UCSD-AML1 (cell line): ENCODE measurements at regions not wholly inside any gene's neighbourhood (a gene's known extent, or its start where the extent isn't known, plus 50 kb on each side); places are given as distances from the start of the nearest gene placed in this dataset.

Source experiments
- DNase-seq: peaks from one replicate; lab custom pipeline; 2025; ENCODE audit not compliant: unreplicated experiment; lab: John Stamatoyannopoulos, UW

- no peak for DNase-seq
These were observed 57.3 kb downstream of the MAF start for GRCh38 chr16:79543219-79543618.

- DNase-seq: no peak
These were observed 58.2 kb downstream of the MAF start for GRCh38 chr16:79542237-79542774.

DNA sequence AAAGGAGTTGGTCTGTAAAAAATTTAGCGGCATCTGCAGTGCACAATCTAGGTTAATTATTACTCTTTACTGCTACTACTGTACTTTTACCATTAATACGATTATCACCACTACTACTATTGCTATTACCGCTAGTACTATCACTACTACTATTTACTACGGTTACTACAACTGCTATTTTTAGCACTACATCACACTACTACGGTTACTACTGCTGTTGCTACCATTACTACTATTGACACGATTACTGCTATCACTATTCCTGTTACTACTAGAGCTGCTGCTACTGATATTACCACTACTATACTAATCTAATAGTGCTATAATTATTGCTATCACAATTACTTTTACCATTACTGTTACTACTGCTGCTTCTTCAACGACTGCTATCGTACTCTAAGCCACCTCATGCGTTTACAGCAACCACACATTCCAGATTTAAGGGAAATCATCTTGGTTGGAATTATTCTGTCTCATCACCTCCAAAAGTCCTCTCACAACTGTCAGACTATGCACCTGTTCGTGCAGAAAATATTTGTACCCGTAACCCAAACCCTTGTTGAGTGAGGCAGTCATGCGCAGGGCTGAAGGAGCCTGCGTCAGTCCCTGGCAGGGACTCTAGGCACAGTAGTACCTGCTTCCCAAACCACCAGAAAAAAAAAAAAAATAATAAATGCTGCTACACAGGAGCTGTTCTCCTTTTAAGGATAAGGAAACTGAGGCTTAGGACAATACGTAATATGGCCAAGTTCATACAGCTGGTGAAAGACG, 59.5 kb downstream of the MAF start:
- no peak for DNase-seq

- DNase-seq: no peak
These were observed 63.0 kb downstream of the MAF start for GRCh38 chr16:79537584-79537983.

DNA sequence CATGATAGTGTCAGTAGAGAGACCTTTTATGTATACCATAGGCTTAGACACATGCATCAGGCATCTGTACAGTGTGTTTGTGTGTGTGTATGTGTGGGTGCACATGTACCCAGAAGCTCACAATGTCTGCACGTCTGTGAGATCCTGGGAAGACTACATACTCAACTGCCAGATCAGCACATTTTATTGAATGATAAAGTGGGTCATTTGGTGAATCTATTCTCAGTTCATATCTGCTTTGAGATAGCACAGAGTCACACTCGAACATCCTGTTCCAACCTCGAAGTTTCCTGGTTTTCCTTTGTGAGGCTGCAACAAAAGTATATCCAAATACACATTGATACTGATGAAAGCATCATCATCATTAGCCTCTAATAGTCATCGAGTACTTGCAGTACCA, 63.6 kb downstream of the MAF start:
- no peak for DNase-seq

DNA sequence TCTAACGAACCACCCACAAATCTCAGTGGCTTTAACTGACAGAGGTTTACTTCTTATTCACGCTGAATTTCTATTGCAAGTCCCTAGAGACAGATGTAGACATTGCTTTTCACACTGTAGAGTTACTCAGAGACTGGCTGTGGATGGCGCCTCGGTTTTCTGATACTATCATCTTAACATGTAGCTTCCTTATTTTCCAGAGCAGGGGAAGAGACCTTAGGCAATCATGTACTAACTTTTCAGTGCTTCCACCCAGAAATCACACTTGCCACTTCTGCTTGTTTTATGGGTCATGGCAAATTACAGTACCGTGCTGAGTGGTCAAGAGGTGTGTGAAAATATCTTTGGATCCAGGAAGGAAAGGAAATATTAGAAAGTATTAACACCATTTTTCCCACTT, 65.4 kb downstream of the MAF start:
- no peak for DNase-seq

GRCh38 chr16:79534143-79534542, 66.4 kb downstream of the MAF start:
- DNase-seq: no peak

GRCh38 chr16:79533292-79533691, 67.2 kb downstream of the MAF start:
- DNase-seq: no peak

DNA sequence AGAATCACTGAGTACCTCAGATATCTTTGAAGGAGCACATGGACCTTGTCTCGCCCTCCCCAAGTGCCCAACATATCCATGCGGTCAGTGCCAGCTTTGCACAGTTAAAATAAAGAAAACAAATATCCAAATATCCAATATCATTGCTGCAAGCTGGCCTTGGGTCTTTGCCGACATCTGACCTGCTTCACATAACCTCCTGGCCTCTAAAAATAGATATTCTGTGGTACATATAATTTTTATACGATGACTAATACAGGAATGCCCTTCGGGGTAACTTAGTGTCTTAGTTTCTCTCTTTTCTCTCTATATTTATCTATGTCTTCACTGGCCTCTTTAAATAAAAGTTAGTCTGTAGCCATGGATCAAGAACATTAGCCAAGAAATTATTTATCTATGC, 67.8 kb downstream of the MAF start:
- no peak for DNase-seq

- DNase-seq: no peak
These were observed 68.3 kb downstream of the MAF start for GRCh38 chr16:79532273-79532672.

GRCh38 chr16:79528338-79528737, 72.2 kb downstream of the MAF start:
- DNase-seq: no peak

- no peak for DNase-seq
These were observed 76.6 kb downstream of the MAF start for GRCh38 chr16:79523971-79524370.

GRCh38 chr16:79519448-79519847, 81.1 kb downstream of the MAF start:
- peak; percentile 55 for DNase-seq

GRCh38 chr16:79517156-79517555, 83.4 kb downstream of the MAF start:
- no peak for DNase-seq

- no peak for DNase-seq
These were observed 89.7 kb downstream of the MAF start for GRCh38 chr16:79510879-79511278.

- no peak for DNase-seq
These were observed 90.6 kb downstream of the MAF start for GRCh38 chr16:79509906-79510305.

DNA sequence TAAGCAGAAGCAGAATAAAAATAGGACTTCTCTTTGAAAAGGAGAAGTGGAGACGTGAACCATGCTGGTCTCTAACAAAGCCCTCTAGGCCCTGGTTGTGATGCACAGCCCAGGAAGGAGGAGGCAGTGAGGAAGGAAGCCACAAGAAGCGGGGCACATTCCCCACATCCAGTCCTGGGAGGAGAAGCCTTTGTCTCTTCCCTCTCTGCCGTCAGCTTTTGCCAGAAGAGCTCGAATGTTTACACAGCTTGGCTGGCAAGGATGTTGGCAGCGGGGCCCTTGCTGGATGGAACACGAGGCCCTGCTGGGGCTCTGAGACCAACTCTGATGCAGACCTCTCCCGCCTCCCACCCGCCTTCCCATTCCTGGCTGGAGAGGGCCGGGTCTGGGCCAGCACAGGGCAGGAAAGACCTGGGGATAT, 91.3 kb downstream of the MAF start:
- DNase-seq: peak; percentile 30

- no peak for DNase-seq
These were observed 92.2 kb downstream of the MAF start for GRCh38 chr16:79508294-79508693.

DNA sequence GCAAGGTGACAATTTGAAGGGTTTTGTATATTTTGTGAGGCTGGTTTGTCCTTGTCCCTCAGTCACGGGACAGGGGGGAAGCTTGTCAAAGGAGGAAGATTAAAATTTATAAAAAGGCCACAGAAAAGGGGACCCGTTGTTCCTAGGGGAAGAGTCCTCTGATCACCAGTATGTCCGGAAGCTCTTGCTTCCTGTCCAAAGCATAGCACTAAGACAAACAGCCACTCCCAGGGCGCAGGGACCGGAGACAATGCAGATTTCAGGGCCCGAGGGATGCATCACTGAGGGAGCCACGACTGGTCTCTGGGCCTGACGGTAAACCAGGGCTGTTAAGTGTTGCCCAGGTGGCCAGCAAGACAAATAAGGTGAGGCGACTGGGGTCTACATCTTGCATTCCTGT, 95.2 kb downstream of the MAF start:
- no peak for DNase-seq

- DNase-seq: no peak
These were observed 97.0 kb downstream of the MAF start for GRCh38 chr16:79503511-79503910.

DNA sequence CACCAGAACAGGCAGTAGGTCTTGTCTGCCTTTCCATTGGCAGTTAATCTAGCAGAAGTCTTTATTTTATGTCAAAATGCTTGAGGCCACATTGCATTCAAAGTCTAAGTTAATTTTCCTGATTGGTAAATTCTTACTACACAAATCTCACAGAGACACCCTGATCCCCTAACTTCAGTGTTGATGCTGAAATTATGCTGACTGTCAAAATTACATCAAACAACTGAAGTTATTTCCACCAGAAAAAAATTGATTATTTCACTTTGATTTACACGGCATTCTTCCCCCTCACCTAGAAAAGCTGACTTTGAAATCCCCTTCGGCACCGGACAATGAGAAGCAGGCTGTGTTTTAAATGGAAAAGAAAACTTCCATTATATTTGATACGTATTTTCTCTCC, 99.1 kb downstream of the MAF start:
- DNase-seq: no peak

- DNase-seq: no peak
These were observed 99.7 kb downstream of the MAF start for GRCh38 chr16:79500866-79501265.

DNA sequence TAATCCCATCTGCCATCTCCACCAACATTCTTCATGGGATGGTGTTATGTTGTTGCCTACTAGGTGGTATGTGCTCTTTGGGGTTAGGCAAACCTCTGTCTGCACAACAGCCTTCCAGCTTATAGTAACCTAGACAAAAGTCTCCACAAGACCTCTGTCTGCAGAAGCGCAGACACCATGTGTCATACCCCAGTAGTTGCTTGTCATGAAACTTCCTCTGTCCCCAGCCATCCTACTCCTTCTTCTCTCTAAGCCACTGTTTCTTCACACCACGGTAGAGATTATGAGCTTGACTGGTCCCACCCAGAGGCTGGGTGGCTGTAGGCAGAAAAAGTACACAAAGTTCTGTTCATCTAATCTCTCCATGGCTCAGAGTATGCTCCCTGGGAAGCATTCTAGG, 100.3 kb downstream of the MAF start:
- DNase-seq: no peak
